PFSK-1 (cell line): ENCODE measurements at regions not wholly inside any gene's neighbourhood (a gene's known extent, or its start where the extent isn't known, plus 50 kb on each side); places are given as distances from the start of the nearest gene placed in this dataset.

Experiments used
- FOXP2 ChIP-seq: optimal IDR thresholded peaks from 2 replicates; pipeline ENCODE3; 2011; ENCODE audit warnings: borderline replicate concordance, control low read depth, inconsistent platforms; ENCODE audit not compliant: insufficient read depth; ENCODE audit errors: extremely low read length, extremely low read depth
- POLR2AphosphoS5 ChIP-seq: IDR thresholded peaks from 2 replicates; pipeline ENCODE4 v1.6.1; 2012; ENCODE audit warnings: low read depth, mild to moderate bottlenecking, control low read depth, low read length, moderate library complexity
- REST ChIP-seq, 2 experiments: IDR thresholded peaks; 2 replicates each; pipeline versions ENCODE4 v1.6.1 to v1.8.0; 2011 to 2012; ENCODE audit warnings: low read depth in 2 of 2, low read length in 2 of 2, control low read depth in 1 of 2, inconsistent platforms in 1 of 2, mild to moderate bottlenecking in 1 of 2, moderate library complexity in 1 of 2; ENCODE audit not compliant: insufficient read depth in 1 of 2
- SIN3A ChIP-seq: IDR thresholded peaks from 2 replicates; pipeline ENCODE4 v1.6.1; 2012; ENCODE audit warnings: mild to moderate bottlenecking, low read length, moderate library complexity, borderline replicate concordance; ENCODE audit not compliant: insufficient read depth
- TAF1 ChIP-seq: IDR thresholded peaks from 2 replicates; pipeline ENCODE4 v1.6.1; 2012; ENCODE audit warnings: low read length, control low read depth, borderline replicate concordance; ENCODE audit not compliant: insufficient read depth

- TF ChIP-seq SIN3A = no peak
- no peak for TF ChIP-seq POLR2AphosphoS5
These were observed 86.6 kb upstream of the LINC01488 start for GRCh38 chr11:69394869-69395246.

- TF ChIP-seq SIN3A (no peak), TAF1 (no peak), POLR2AphosphoS5 (no peak), FOXP2 (no peak), REST (IDR thresholded peaks at IDR 0.05; ENCODE audit: insufficient read depth in 1 of 2, low read depth in 2 of 2, low read length in 2 of 2) (no peak)
These were observed 86.2 kb upstream of the LINC01488 start for GRCh38 chr11:69395287-69395686.

- TF ChIP-seq SIN3A (no peak), REST (IDR thresholded peaks at IDR 0.05; ENCODE audit: insufficient read depth in 1 of 2, low read depth in 2 of 2, low read length in 2 of 2) (no peak), POLR2AphosphoS5 (no peak), TAF1 (no peak), FOXP2 (no peak)
These were observed 85.2 kb upstream of the LINC01488 start for GRCh38 chr11:69396051-69396947.

- TF ChIP-seq REST (IDR thresholded peaks at IDR 0.05; ENCODE audit: insufficient read depth in 1 of 2, low read depth in 2 of 2, low read length in 2 of 2) = no peak
- TF ChIP-seq FOXP2 = no peak
- TF ChIP-seq TAF1 = no peak
- no peak for TF ChIP-seq SIN3A
- no peak for TF ChIP-seq POLR2AphosphoS5
These were observed 84.5 kb upstream of the LINC01488 start for GRCh38 chr11:69396948-69397307.

- no peak for TF ChIP-seq POLR2AphosphoS5
- TF ChIP-seq TAF1 = no peak
- no peak for TF ChIP-seq REST (IDR thresholded peaks at IDR 0.05; ENCODE audit: insufficient read depth in 1 of 2, low read depth in 2 of 2, low read length in 2 of 2)
- TF ChIP-seq SIN3A = no peak
- TF ChIP-seq FOXP2 = no peak
These were observed 83.7 kb upstream of the LINC01488 start for GRCh38 chr11:69397732-69398131.
